ENCODE measurements at regions not wholly inside any gene's neighbourhood (a gene's known extent, or its start where the extent isn't known, plus 50 kb on each side); places are given as distances from the start of the nearest gene placed in this dataset.
"Not testable (repeated sequence)": the region's sequence is repeated elsewhere in the genome, so short reads cannot be mapped to it uniquely, and the experiment has no call there.

DNA sequence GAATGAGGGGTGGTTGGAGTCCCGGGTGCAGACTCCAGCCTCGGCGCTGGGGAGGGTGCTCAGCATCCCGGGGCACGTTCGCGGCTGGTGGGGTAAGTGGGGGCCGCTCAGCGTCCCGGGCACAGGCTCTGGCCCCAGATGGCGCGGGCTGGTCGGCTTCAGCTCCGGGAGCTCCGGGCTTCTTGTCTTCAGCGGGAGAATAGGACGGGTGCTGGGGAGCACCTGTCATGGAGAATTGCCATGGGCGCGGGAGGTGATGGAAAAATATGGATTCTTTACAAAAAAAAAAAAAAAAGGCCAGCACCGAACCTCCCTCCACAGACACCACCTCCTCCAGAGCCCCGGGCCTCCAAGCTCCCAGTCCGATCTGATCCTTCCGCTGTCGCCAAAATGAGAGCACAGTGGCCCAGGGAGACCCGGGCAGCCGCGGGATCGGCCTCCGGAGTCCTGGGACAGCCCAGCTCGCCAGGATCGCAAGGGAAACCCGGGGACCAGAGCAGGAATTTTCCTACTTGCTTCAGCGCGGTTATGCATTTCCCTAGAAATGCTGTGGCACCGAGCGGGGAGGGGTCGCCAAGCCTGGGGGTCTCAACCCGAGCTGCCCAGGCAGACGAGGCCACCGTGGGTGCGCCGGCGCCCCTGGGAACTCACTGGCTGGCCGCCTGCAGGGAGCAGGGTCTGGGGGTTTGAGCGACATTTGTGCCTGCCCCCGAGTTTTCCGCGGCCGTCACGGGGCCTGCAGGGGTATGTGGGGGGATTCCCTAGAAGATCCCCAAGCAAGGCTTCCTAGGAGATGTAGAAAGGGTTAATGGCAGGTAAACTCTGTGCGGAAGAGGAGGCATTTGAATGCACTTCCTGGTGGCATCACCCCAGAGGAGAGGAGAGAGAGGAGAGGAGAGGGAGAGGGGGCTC is 1336.9 kb downstream of the BRD1 start:
- no peak for ATAC-seq

- no peak for ATAC-seq
Observed at GRCh38 chr22:48489551-48490499, 1337.8 kb downstream of the BRD1 start.

DNA sequence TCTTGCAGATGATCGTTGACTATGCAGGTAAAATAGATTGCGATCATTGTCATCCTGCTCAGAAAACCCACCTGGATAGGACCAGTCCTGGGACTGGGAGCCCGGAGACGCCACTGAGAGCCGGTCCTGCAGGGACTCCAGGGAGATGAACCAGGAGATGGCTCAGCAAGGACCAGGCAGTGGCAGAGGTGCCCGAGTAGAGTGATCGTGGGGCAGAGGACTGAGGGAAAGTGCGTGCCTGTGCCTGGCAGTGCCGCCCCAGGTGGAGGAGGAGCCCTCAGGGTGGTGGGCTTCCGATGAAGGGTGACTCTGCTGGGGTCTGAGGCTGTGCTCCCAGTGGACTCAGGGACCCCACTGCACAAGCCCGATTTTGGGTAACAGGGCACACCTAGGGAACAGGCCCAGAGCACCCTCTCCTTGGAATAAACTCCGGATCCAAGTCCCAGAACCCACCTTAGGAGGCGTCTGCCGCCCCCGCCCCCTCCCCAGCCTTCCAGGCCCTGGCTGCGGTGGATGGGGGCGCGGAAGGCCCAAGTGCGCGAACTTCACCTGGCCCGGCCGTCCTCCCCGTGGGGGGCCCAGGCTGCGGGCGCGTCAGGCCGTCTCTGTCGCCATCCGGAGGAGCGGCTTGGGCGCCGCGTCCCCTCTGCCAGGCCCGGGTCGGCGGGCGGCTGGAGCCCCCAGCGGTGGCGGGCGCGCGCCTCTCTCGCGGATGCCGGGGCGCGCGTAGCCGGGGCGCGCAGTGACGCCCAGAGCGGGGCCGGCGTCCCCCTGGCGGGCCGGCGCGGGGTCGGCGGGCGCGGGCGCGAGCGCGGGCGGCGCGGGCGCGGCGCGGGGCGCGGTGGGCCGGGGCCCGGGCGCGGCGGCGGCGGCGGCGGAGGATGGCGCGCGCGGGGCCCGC is 1338.8 kb downstream of the BRD1 start:
- ATAC-seq, result no peak

DNA sequence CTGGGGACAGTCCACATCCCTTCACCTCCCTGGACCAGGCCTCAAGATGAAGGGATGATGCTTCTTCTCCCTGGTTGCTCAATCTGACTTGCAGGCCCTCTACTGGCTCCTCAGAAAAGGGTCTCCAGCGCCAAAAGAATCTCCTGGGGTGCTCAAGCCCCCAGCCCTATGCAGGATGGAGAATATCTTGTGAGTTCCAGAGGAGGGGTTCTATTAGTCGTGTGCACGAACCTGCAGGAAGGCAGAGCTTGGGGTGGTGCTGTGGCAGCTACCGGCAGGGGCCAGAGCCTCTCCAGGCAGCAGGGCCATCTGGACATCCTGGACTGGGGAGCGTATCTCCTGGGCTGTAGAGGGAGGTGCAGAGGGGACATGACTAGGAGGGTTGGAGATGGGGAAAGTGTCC is 1339.5 kb downstream of the BRD1 start:
- no peak for ATAC-seq

DNA sequence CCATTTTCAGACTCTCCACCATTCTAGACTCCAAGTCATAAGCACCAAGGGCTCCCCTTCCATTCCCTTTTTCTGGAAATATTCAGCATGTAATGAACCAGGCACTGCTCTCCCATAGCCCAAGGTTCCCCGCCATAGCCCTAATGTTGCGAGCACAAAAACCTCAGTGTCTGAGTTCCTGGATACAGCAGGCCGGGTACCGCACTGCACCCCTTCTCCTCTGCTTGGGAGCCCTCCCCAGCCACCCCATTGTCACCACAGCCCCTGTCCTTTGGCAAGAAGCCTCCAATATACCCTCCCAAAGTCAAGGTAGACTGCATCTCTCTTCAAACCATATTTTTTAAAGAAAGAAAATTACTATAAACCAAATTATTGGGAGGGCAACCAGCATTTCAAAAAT is 1341.1 kb downstream of the BRD1 start:
- ATAC-seq, result no peak

DNA sequence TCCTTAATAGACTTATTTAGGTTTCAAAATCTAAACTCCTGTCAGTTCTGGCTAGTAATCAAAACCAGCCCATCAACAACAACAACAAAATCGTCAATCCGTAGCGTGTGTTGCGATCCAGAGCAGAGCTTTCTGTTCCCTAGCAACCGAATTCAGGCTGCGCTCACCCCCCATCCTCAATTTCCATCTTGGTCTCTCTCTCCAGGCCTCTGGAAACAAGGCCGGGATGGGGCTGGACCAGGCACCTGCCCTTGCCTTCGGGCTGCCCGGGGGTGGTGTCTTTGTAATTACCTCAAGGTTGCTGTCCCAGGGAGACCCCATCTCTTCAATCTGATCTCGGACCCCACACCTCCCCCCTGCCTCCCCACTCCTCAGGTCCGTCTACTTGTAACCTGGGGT is 1341.5 kb downstream of the BRD1 start:
- ATAC-seq, result no peak

- ATAC-seq, result no peak
Observed at GRCh38 chr22:48485149-48486133, 1342.2 kb downstream of the BRD1 start.

GRCh38 chr22:48483764-48484528 is 1343.7 kb downstream of the BRD1 start:
- ATAC-seq, result no peak

DNA sequence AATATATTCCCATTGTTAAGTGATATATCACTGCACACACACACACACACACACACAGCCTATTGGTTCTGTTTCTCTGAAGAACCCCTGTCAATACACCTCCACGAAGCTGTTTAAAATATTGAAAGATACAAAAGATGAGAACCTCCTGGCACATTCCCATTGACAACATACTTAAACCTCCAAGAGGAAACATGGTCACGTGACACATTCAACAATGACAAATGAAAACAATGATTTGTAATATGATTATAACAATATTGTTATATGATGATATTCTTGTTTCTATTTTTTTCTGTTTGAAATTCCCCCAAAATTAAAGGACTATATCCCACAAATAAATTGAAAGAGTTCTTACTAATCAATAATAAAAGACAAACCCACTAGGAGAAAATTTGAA is 1344.9 kb downstream of the BRD1 start:
- no peak for ATAC-seq

GRCh38 chr22:48482198-48482597 is 1345.5 kb downstream of the BRD1 start:
- ATAC-seq, result not testable (repeated sequence)

DNA sequence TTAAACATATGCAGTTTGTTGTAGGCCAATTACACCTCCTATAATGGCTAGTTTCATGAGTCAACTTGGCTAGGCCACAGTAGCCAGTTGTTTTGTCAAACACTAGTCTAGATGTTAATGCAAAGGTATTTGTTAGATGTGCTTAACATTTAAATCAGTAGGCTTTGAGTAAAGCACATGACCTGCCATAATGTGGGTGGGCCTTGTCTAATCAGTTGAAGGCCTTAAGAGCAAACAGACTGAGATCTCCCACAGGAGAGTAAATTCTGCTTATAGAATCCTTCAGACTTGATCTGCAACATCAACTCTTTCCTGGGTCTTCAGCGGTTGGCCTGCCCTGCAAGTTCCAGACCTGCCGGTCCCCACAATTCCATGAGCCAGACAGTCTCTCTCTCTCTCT is 1345.9 kb downstream of the BRD1 start:
- ATAC-seq, result no peak

DNA sequence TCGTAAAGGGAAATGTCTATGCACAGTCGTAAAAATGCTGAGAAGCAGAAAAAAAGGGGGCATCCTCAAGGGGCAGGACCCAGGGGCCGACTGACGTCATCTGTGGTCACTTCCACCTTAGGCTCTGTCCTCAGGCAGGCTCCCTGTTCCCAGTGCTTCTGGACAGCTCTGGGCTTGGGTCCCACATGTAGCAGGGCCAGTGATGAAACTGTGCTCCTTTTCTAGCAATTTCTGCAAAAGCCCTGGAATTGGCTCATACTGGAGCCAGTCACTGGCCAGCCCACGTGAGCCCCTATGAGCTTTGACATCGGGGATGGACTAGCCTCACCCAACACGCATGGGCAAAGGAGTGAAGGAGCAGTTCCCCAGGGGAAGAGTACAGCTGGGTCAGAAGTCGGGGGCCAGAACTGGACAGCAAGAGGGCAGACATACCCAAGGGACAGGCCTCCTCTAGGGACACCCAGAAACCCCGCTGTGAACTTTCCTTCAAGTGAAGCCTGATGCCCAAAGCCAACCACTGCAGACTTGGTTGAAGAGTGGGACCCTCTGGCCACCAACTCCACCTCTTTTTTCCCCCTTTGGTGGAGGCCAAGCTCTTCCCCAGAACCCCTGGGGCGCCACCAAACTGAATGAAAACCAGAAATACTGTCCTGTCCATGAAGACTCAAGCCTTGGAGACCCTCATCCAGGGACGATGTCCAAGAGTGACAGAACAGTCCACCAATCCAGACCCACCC is 1349.0 kb downstream of the BRD1 start:
- no peak for ATAC-seq

DNA sequence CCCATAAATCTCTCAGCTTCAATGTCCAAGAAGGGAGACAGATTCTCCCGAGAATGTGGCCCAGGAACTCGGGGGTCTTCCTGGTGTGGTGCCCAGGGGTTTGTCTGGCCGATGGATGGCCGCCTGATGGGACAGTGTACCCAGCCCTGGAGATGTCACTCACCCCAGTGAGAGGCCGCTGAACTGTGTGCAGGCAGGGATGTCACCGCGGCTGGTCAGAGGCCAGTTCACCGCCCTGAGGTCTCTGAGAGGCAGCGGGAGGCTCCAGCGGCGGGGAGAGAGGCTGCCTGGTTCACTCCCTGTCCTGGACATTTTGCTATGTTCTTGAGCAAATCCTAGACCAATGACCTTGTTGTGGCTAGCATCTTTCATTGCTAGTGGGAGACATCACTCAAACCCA is 1349.5 kb downstream of the BRD1 start:
- ATAC-seq, result no peak

GRCh38 chr22:48477031-48477721 is 1350.5 kb downstream of the BRD1 start:
- no peak for ATAC-seq

GRCh38 chr22:48476577-48476976 is 1351.1 kb downstream of the BRD1 start:
- no peak for ATAC-seq

- no peak for ATAC-seq
Observed at GRCh38 chr22:48475661-48476345, 1351.9 kb downstream of the BRD1 start.

- no peak for ATAC-seq
Observed at GRCh38 chr22:48474881-48475280, 1352.8 kb downstream of the BRD1 start.

GRCh38 chr22:48473202-48473601 is 1354.5 kb downstream of the BRD1 start:
- ATAC-seq, result no peak

Data from activated CD4-positive, CD25-positive, alpha-beta regulatory T cell treated with anti-CD3 and anti-CD28 coated beads, Interleukin-2, amount 50 U/mL, for 24 hours (primary cell).